SK-N-SH (cell line): ENCODE measurements at regions not wholly inside any gene's neighbourhood (a gene's known extent, or its start where the extent isn't known, plus 50 kb on each side); places are given as distances from the start of the nearest gene placed in this dataset.

Source experiments
- CTCF ChIA-PET: fragments of 300-600, 350-600 bp; formaldehyde crosslinking; extraction: SDS; loops from one replicate; lab custom pipeline; 2021; lab: Yijun Ruan, JAX
- POLR2A ChIA-PET: fragments of 350-600 bp; sonication (Branson Sonifier 250); formaldehyde crosslinking; extraction: SDS; loops from one replicate; lab custom pipeline; 2020; ENCODE audit warnings: antibody characterized with exemption, inconsistent platforms; lab: Yijun Ruan, JAX
- DNase-seq: peaks from one replicate; pipeline ENCODE4 v3.0.0; 2012
- H2AFZ ChIP-seq: fragments of 200-600 bp; sonication (generic); 2 replicates; pipeline ENCODE4 v1.8.1; 2016; ENCODE audit warnings: antibody characterized with exemption, mild to moderate bottlenecking, low read depth
- H3F3A ChIP-seq: fragments of 200-600 bp; sonication (generic); replicated peaks from 2 replicates; pipeline ENCODE3; 2016; ENCODE audit warnings: antibody characterized with exemption, mild to moderate bottlenecking; ENCODE audit not compliant: insufficient read depth
- H3K27ac ChIP-seq, 2 experiments: fragments of 200-500 bp in 1 of 2; fragments of 200-600 bp in 1 of 2; sonication (Bioruptor generic) in 1 of 2; sonication (generic), shearing (Covaris generic) in 1 of 2; 2 replicates each; pipeline versions ENCODE4 v1.5.1 to v1.6.1; 2014 to 2016; ENCODE audit warnings: low read depth in 2 of 2, inconsistent platforms in 1 of 2, low read length in 1 of 2, mild to moderate bottlenecking in 1 of 2, mixed read lengths in 1 of 2
- H3K27me3 ChIP-seq: fragments of 200-600 bp; sonication (generic), shearing (Covaris generic); 2 replicates; pipeline ENCODE4 v1.6.1; 2016; ENCODE audit warnings: mixed run types; ENCODE audit not compliant: insufficient read depth
- H3K36me3 ChIP-seq, 2 experiments: fragments of 200-500 bp in 1 of 2; fragments of 200-600 bp in 1 of 2; sonication (Bioruptor generic) in 1 of 2; sonication (generic) in 1 of 2; replicated peaks in 1 of 2; 2 replicates each; pipeline versions ENCODE3 to v1.5.1; 2014 to 2016; ENCODE audit warnings: low read length in 1 of 2, mild to moderate bottlenecking in 1 of 2; ENCODE audit not compliant: insufficient read depth in 2 of 2, control insufficient read depth in 1 of 2
- H3K4me1 ChIP-seq, 2 experiments: fragments of 200-500 bp in 1 of 2; fragments of 200-600 bp in 1 of 2; sonication (Bioruptor generic) in 1 of 2; sonication (generic), shearing (Covaris generic) in 1 of 2; 2 replicates each; pipeline versions ENCODE4 v1.5.1 to v1.6.1; 2014 to 2016; ENCODE audit warnings: low read depth in 1 of 2, low read length in 1 of 2, mixed run types in 1 of 2; ENCODE audit not compliant: insufficient read depth in 2 of 2, control insufficient read depth in 1 of 2
- H3K4me2 ChIP-seq: fragments of 200-600 bp; sonication (generic), shearing (Covaris generic); 2 replicates; pipeline ENCODE4 v1.6.1; 2017; ENCODE audit warnings: mixed run types
- H3K4me3 ChIP-seq, 2 experiments: fragments of 200-500 bp in 1 of 2; fragments of 200-600 bp in 1 of 2; sonication (Bioruptor generic) in 1 of 2; sonication (generic), shearing (Covaris generic) in 1 of 2; 2 replicates each; pipeline versions ENCODE4 v1.5.1 to v1.8.1; 2014 to 2016; ENCODE audit warnings: low read depth in 2 of 2, inconsistent platforms in 1 of 2, low read length in 1 of 2, mild to moderate bottlenecking in 1 of 2, mixed read lengths in 1 of 2, moderate library complexity in 1 of 2
- H3K79me2 ChIP-seq: fragments of 200-600 bp; sonication (generic); 2 replicates; pipeline ENCODE4 v1.8.1; 2017; ENCODE audit warnings: mild to moderate bottlenecking; ENCODE audit not compliant: insufficient read depth
- H3K9ac ChIP-seq: fragments of 200-600 bp; sonication (generic); 2 replicates; pipeline ENCODE4 v1.6.1; 2017; ENCODE audit warnings: mixed run types
- H3K9me2 ChIP-seq: fragments of 200-600 bp; sonication (generic); 2 replicates; pipeline ENCODE4 v1.6.1; 2017; ENCODE audit warnings: mixed run types
- H3K9me3 ChIP-seq: fragments of 200-600 bp; sonication (generic); 2 replicates; pipeline ENCODE4 v1.6.1; 2017; ENCODE audit warnings: mixed run types, mild to moderate bottlenecking, moderate library complexity
- H4K20me1 ChIP-seq: fragments of 200-600 bp; sonication (generic); 2 replicates; pipeline ENCODE4 v1.6.1; 2017; ENCODE audit warnings: mild to moderate bottlenecking, mixed run types; ENCODE audit not compliant: insufficient read depth
- CHD2 ChIP-seq: fragments of 150-350 bp; IDR thresholded peaks from 2 replicates; pipeline ENCODE4 v1.6.1; 2018; ENCODE audit warnings: low read length; ENCODE audit not compliant: partially characterized antibody
- ELF1 ChIP-seq: IDR thresholded peaks from 2 replicates; pipeline ENCODE4 v1.4.0; 2012
- EZH2phosphoT487 ChIP-seq: fragments of 200-600 bp; sonication (generic); IDR thresholded peaks from 2 replicates; pipeline ENCODE4 v1.6.1; 2017; ENCODE audit warnings: low read depth, mixed run types, mild to moderate bottlenecking, antibody characterized with exemption, moderate library complexity, borderline replicate concordance
- FOSL2 ChIP-seq: IDR thresholded peaks from 2 replicates; pipeline ENCODE4 v1.4.0; 2012; ENCODE audit warnings: low read depth, mild to moderate bottlenecking, moderate library complexity, borderline replicate concordance
- GABPA ChIP-seq: IDR thresholded peaks from 2 replicates; pipeline ENCODE4 v1.4.0; 2012; ENCODE audit warnings: low read depth, mild to moderate bottlenecking
- GATA2 ChIP-seq: sonication (generic); formaldehyde crosslinking; IDR thresholded peaks from 2 replicates; pipeline ENCODE4 v1.5.0; 2020; ENCODE audit warnings: mild to moderate bottlenecking, missing genetic modification reagents
- NFIC ChIP-seq: IDR thresholded peaks from 2 replicates; pipeline ENCODE4 v1.4.0; 2012; ENCODE audit warnings: borderline replicate concordance
- NRF1 ChIP-seq: IDR thresholded peaks from 2 replicates; pipeline ENCODE4 v1.6.1; 2012; ENCODE audit warnings: low read depth, mild to moderate bottlenecking, low read length
- POLR2AphosphoS5 ChIP-seq: IDR thresholded peaks from 2 replicates; pipeline ENCODE4 v1.6.1; 2012; ENCODE audit warnings: low read depth, low read length
- RCOR1 ChIP-seq: fragments of 150-350 bp; IDR thresholded peaks from 2 replicates; pipeline ENCODE4 v1.6.1; 2017; ENCODE audit warnings: antibody characterized with exemption, low read length
- REST ChIP-seq: IDR thresholded peaks from 2 replicates; pipeline ENCODE4 v1.6.1; 2012; ENCODE audit warnings: mild to moderate bottlenecking, low read depth, low read length, moderate library complexity
- SIN3A ChIP-seq: IDR thresholded peaks from 2 replicates; pipeline ENCODE4 v1.6.1; 2012; ENCODE audit warnings: low read depth, mild to moderate bottlenecking, low read length, moderate library complexity, borderline replicate concordance
- SMC3 ChIP-seq: IDR thresholded peaks from 2 replicates; pipeline ENCODE4 v1.6.1; 2012; ENCODE audit warnings: low read depth, low read length, improper control_type of control experiment
- TAF1 ChIP-seq: IDR thresholded peaks from 2 replicates; pipeline ENCODE4 v1.6.1; 2012; ENCODE audit warnings: low read depth, mild to moderate bottlenecking, low read length, moderate library complexity, borderline replicate concordance
- TCF12 ChIP-seq: IDR thresholded peaks from 2 replicates; pipeline ENCODE4 v1.4.0; 2012
- TEAD4 ChIP-seq: IDR thresholded peaks from 2 replicates; pipeline ENCODE4 v1.4.0; 2012; ENCODE audit warnings: mild to moderate bottlenecking, borderline replicate concordance; ENCODE audit not compliant: insufficient read depth
- WGBS: methylation state at CpG from one replicate; pipeline ENCODE4 v1.1.6; 2017; ENCODE audit warnings: low lambda C conversion rate; 5-methylcytosine and 5-hydroxymethylcytosine counted together
- TF ChIP-seq, protein P1 (sequence below): fragments of 150-350 bp; IDR thresholded peaks from 2 replicates; pipeline ENCODE4 v1.6.1; 2016; ENCODE audit warnings: mild to moderate bottlenecking, low read depth, low read length
- TF ChIP-seq, protein P2 (sequence below): IDR thresholded peaks from 2 replicates; pipeline ENCODE4 v1.4.0; 2012; ENCODE audit warnings: low read depth, borderline replicate concordance
- TF ChIP-seq, protein P3 (sequence below): IDR thresholded peaks from 2 replicates; pipeline ENCODE4 v1.4.0; 2012; ENCODE audit warnings: low read depth
- TF ChIP-seq, protein P4 (sequence below): fragments of 200-600 bp; sonication (generic); IDR thresholded peaks from 2 replicates; pipeline ENCODE4 v1.6.1; 2017; ENCODE audit warnings: antibody characterized with exemption, mild to moderate bottlenecking, moderate library complexity

- TF ChIP-seq NRF1 (no peak), RCOR1 (no peak), SIN3A (no peak), POLR2AphosphoS5 (no peak), SMC3 (no peak), ELF1 (no peak), GABPA (no peak), GATA2 (CRISPR knock-in tag) (no peak), TAF1 (no peak), TCF12 (no peak), NFIC (no peak), EZH2phosphoT487 (no peak), FOSL2 (no peak), REST (no peak), TEAD4 (no peak), CHD2 (no peak)
- TF ChIP-seq, protein P1, sequence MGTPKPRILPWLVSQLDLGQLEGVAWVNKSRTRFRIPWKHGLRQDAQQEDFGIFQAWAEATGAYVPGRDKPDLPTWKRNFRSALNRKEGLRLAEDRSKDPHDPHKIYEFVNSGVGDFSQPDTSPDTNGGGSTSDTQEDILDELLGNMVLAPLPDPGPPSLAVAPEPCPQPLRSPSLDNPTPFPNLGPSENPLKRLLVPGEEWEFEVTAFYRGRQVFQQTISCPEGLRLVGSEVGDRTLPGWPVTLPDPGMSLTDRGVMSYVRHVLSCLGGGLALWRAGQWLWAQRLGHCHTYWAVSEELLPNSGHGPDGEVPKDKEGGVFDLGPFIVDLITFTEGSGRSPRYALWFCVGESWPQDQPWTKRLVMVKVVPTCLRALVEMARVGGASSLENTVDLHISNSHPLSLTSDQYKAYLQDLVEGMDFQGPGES, result no peak
- TF ChIP-seq, protein P2, sequence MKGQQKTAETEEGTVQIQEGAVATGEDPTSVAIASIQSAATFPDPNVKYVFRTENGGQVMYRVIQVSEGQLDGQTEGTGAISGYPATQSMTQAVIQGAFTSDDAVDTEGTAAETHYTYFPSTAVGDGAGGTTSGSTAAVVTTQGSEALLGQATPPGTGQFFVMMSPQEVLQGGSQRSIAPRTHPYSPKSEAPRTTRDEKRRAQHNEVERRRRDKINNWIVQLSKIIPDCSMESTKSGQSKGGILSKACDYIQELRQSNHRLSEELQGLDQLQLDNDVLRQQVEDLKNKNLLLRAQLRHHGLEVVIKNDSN, result no peak
- TF ChIP-seq, protein P3, sequence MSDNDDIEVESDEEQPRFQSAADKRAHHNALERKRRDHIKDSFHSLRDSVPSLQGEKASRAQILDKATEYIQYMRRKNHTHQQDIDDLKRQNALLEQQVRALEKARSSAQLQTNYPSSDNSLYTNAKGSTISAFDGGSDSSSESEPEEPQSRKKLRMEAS, result no peak
- TF ChIP-seq, protein P4, sequence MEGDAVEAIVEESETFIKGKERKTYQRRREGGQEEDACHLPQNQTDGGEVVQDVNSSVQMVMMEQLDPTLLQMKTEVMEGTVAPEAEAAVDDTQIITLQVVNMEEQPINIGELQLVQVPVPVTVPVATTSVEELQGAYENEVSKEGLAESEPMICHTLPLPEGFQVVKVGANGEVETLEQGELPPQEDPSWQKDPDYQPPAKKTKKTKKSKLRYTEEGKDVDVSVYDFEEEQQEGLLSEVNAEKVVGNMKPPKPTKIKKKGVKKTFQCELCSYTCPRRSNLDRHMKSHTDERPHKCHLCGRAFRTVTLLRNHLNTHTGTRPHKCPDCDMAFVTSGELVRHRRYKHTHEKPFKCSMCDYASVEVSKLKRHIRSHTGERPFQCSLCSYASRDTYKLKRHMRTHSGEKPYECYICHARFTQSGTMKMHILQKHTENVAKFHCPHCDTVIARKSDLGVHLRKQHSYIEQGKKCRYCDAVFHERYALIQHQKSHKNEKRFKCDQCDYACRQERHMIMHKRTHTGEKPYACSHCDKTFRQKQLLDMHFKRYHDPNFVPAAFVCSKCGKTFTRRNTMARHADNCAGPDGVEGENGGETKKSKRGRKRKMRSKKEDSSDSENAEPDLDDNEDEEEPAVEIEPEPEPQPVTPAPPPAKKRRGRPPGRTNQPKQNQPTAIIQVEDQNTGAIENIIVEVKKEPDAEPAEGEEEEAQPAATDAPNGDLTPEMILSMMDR, result no peak
- ChIA-PET CTCF (no interaction called here), POLR2A (no interaction called here)
- no peak overlapping the region for H3K9ac ChIP-seq
- H3K4me1 ChIP-seq, result peaks cover 0 to 7% of the 10 kb centered on the region in 2 experiments; a peak in 1 of 4 replicates
- no peak overlapping the region for H3K4me3 ChIP-seq
- H2AFZ ChIP-seq, result no peak overlapping the region
- H4K20me1 ChIP-seq, result no peaks in the 10 kb centered on the region
- no peaks in the 10 kb centered on the region for H3K79me2 ChIP-seq
- no peak overlapping the region for H3K4me2 ChIP-seq
- H3K9me3 ChIP-seq, result peaks cover 7% of the 10 kb centered on the region; the same call in 1 of the 2 replicates
- peaks cover 13% of the 10 kb centered on the region for H3F3A ChIP-seq
- no peaks in the 10 kb centered on the region for H3K27me3 ChIP-seq
- no peak overlapping the region for H3K27ac ChIP-seq
- WGBS, result 64% methylated on average over 12 of the region's 14 CpGs
- H3K9me2 ChIP-seq, result no peaks in the 10 kb centered on the region
- DNase-seq, result no peak
- no peaks in the 10 kb centered on the region for H3K36me3 ChIP-seq
These were observed 170.5 kb upstream of the CST7 start for GRCh38 chr20:24778585-24779031.
